Suprapubic skin (tissue), 4 donors: ENCODE measurements at regions not wholly inside any gene's neighbourhood (a gene's known extent, or its start where the extent isn't known, plus 50 kb on each side); places are given as distances from the start of the nearest gene placed in this dataset.

Experiments
- DNase-seq, 2 donors: peaks; one replicate each; pipeline ENCODE4 v3.0.0-alpha.2; 2019; ENCODE audit warnings: low spot score in 2 of 2
- H3K27ac ChIP-seq: fragments of 200-600 bp; sonication (generic); one replicate; pipeline ENCODE4 v1.5.1; 2019
- H3K27me3 ChIP-seq: fragments of 200-600 bp; sonication (generic); one replicate; pipeline ENCODE4 v1.5.1; 2019
- H3K36me3 ChIP-seq: fragments of 200-600 bp; sonication (generic); one replicate; pipeline ENCODE4 v1.5.1; 2019
- H3K4me1 ChIP-seq: fragments of 200-600 bp; sonication (generic); one replicate; pipeline ENCODE4 v1.5.1; 2019
- H3K4me3 ChIP-seq: fragments of 200-600 bp; sonication (generic); one replicate; pipeline ENCODE4 v1.5.1; 2019; ENCODE audit warnings: mild to moderate bottlenecking
- H3K9me3 ChIP-seq: fragments of 200-600 bp; sonication (generic); one replicate; pipeline ENCODE4 v1.5.1; 2019
- EP300 ChIP-seq: sonication (generic); formaldehyde crosslinking; IDR thresholded peaks from one replicate; pipeline ENCODE4 v1.6.1; 2017; ENCODE audit warnings: antibody characterized with exemption
- POLR2A ChIP-seq, 2 donors: fragments of 450-650 bp; IDR thresholded peaks; one replicate each; pipeline ENCODE4 v1.6.1; 2017; ENCODE audit warnings: antibody characterized with exemption in 2 of 2, mild to moderate bottlenecking in 2 of 2, moderate library complexity in 2 of 2
- POLR2AphosphoS5 ChIP-seq, 3 donors: sonication (generic); formaldehyde crosslinking; IDR thresholded peaks; one replicate each; pipeline ENCODE4 v1.6.1; 2017; ENCODE audit warnings: antibody characterized with exemption in 3 of 3
- WGBS: methylation state at CpG from one replicate; pipeline ENCODE4 v1.1.5; 2018; 5-methylcytosine and 5-hydroxymethylcytosine counted together
- TF ChIP-seq, protein P1 (sequence below), 2 donors: fragments of 200-600 bp in 1 of 2; fragments of 450-650 bp in 1 of 2; sonication (generic) in 1 of 2; IDR thresholded peaks; one replicate each; pipeline ENCODE4 v1.5.1; 2016 to 2019; ENCODE audit warnings: antibody characterized with exemption in 2 of 2, mild to moderate bottlenecking in 1 of 2, moderate library complexity in 1 of 2

DNA sequence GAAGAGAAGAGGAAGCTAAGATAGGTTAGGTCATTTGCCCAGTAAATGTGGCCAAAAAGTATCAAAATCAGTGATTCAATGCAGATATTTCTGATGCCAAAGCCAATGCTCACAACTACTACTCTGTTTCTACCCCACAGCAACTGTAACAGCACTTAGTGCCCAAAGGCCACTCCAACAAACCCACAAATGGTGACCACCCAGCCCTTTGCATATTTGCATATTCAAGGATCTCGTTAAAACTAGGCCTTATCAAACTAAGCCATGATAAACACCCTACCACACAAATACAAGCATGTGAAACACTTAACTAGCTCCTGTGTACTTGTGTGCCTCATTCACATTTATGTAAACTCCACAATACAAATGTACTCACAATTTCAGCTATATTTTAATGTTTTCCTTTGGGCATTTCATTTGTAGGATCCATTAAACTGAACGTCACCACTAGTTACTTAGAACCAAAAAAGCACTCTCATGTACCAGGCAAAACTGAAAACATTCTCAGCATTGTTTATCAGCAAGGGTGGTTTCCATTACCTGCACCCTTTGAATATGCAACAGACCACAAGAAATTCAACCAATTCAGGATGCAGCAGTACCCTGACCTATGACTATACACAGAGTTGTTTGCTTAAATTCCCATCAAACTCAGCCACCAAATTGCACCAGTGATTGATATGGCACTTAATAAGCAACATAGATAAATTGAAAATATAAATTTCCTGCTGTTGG lies 111.2 kb upstream of the STT3B start:
- no peak overlapping the region for H3K27ac ChIP-seq
- no peaks in the 10 kb centered on the region for H3K36me3 ChIP-seq
- no peak for DNase-seq
- no peaks in the 10 kb centered on the region for H3K9me3 ChIP-seq
- no peaks in the 10 kb centered on the region for H3K4me1 ChIP-seq
- 87% methylated on average over 2 of the region's 2 CpGs for WGBS
- TF ChIP-seq, protein P1, sequence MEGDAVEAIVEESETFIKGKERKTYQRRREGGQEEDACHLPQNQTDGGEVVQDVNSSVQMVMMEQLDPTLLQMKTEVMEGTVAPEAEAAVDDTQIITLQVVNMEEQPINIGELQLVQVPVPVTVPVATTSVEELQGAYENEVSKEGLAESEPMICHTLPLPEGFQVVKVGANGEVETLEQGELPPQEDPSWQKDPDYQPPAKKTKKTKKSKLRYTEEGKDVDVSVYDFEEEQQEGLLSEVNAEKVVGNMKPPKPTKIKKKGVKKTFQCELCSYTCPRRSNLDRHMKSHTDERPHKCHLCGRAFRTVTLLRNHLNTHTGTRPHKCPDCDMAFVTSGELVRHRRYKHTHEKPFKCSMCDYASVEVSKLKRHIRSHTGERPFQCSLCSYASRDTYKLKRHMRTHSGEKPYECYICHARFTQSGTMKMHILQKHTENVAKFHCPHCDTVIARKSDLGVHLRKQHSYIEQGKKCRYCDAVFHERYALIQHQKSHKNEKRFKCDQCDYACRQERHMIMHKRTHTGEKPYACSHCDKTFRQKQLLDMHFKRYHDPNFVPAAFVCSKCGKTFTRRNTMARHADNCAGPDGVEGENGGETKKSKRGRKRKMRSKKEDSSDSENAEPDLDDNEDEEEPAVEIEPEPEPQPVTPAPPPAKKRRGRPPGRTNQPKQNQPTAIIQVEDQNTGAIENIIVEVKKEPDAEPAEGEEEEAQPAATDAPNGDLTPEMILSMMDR (IDR thresholded peaks at IDR 0.05): no peak
- no peak for TF ChIP-seq POLR2AphosphoS5 (IDR thresholded peaks at IDR 0.05)
- no peak for TF ChIP-seq POLR2A (IDR thresholded peaks at IDR 0.05)
- no peak for TF ChIP-seq EP300
- no peaks in the 10 kb centered on the region for H3K27me3 ChIP-seq
- no peak overlapping the region for H3K4me3 ChIP-seq

- TF ChIP-seq POLR2A (IDR thresholded peaks at IDR 0.05): no peak
- no peak for TF ChIP-seq EP300
- no peak for TF ChIP-seq POLR2AphosphoS5 (IDR thresholded peaks at IDR 0.05)
- TF ChIP-seq, protein P1 (IDR thresholded peaks at IDR 0.05): no peak
- no peak overlapping the region for H3K27ac ChIP-seq
- no peaks in the 10 kb centered on the region for H3K4me1 ChIP-seq
- WGBS: 91% methylated on average over 1 of the region's 1 CpG
- no peak overlapping the region for H3K4me3 ChIP-seq
- no peaks in the 10 kb centered on the region for H3K36me3 ChIP-seq
- H3K27me3 ChIP-seq: no peaks in the 10 kb centered on the region
- no peaks in the 10 kb centered on the region for H3K9me3 ChIP-seq
- DNase-seq: no peak
Measured at GRCh38 chr3:31422237-31422636, 110.5 kb upstream of the STT3B start.

- Histone ChIP-seq H3K36me3 (no peaks in the 10 kb centered on the region), H3K27ac (no peak overlapping the region), H3K27me3 (no peaks in the 10 kb centered on the region), H3K4me3 (no peak overlapping the region), H3K9me3 (no peaks in the 10 kb centered on the region), H3K4me1 (no peaks in the 10 kb centered on the region)
- 76% methylated on average over 2 of the region's 2 CpGs for WGBS
- no peak for TF ChIP-seq EP300
- TF ChIP-seq, protein P1 (IDR thresholded peaks at IDR 0.05): no peak
- no peak for TF ChIP-seq POLR2A (IDR thresholded peaks at IDR 0.05)
- TF ChIP-seq POLR2AphosphoS5 (IDR thresholded peaks at IDR 0.05): no peak
- DNase-seq: no peak
Measured at GRCh38 chr3:31423482-31423881, 109.2 kb upstream of the STT3B start.

DNA sequence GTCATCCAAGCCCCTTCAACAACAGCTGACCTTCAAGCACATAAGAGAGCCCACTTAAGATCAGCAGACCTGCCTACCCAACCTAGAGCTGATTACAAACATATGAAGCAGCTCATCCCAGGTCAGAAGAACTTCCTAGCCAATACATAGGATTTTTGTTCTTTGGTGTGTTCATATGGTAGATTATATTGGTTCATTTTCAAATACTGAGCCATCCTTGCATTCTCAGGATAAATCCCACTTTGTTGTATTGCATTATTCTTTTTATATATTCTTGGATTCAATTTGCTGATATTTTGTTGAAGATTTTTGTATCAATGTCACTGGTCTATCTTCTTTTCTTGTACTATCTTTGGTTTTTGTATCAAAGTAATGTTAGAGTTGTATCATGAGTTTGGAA lies 107.3 kb upstream of the STT3B start:
- no peaks in the 10 kb centered on the region for H3K9me3 ChIP-seq

GRCh38 chr3:31427623-31428022 lies 105.1 kb upstream of the STT3B start:
- no peaks in the 10 kb centered on the region for H3K27me3 ChIP-seq
- TF ChIP-seq, protein P1 (IDR thresholded peaks at IDR 0.05): no peak
- no peak for TF ChIP-seq POLR2A (IDR thresholded peaks at IDR 0.05)
- no peak for TF ChIP-seq POLR2AphosphoS5 (IDR thresholded peaks at IDR 0.05)
- no peak for TF ChIP-seq EP300
- no peak overlapping the region for H3K27ac ChIP-seq
- WGBS: 100% methylated on average over 1 of the region's 1 CpG
- H3K4me3 ChIP-seq: no peak overlapping the region
- DNase-seq: no peak
- H3K4me1 ChIP-seq: no peaks in the 10 kb centered on the region
- H3K9me3 ChIP-seq: no peaks in the 10 kb centered on the region
- H3K36me3 ChIP-seq: no peaks in the 10 kb centered on the region

More for the DNA sequence above, 107.3 kb upstream of the STT3B start:
- H3K4me1 ChIP-seq: no peaks in the 10 kb centered on the region
- DNase-seq: no peak
- no peaks in the 10 kb centered on the region for H3K36me3 ChIP-seq
- no peak overlapping the region for H3K27ac ChIP-seq
- no peak overlapping the region for H3K4me3 ChIP-seq
- TF ChIP-seq, protein P1 (IDR thresholded peaks at IDR 0.05): no peak
- TF ChIP-seq POLR2AphosphoS5 (IDR thresholded peaks at IDR 0.05) (no peak), POLR2A (IDR thresholded peaks at IDR 0.05) (no peak), EP300 (no peak)
- no peaks in the 10 kb centered on the region for H3K27me3 ChIP-seq
